Ishikawa (cell line): ENCODE measurements at regions not wholly inside any gene's neighbourhood (a gene's known extent, or its start where the extent isn't known, plus 50 kb on each side); places are given as distances from the start of the nearest gene placed in this dataset.

Source experiments
- CEBPB ChIP-seq: IDR thresholded peaks from 2 replicates; pipeline ENCODE4 v1.6.1; 2012
- CREB1 ChIP-seq: IDR thresholded peaks from 2 replicates; pipeline ENCODE4 v1.6.1; 2012; ENCODE audit warnings: low read depth
- EGR1 ChIP-seq: IDR thresholded peaks from 2 replicates; pipeline ENCODE4 v1.6.1; 2012
- EP300 ChIP-seq: IDR thresholded peaks from 2 replicates; pipeline ENCODE4 v1.6.1; 2012; ENCODE audit warnings: borderline replicate concordance
- FOXM1 ChIP-seq: IDR thresholded peaks from 2 replicates; pipeline ENCODE4 v1.6.1; 2012; ENCODE audit warnings: low read depth, borderline replicate concordance
- MAX ChIP-seq: IDR thresholded peaks from 2 replicates; pipeline ENCODE4 v1.6.1; 2012
- NFIC ChIP-seq: IDR thresholded peaks from 2 replicates; pipeline ENCODE4 v1.6.1; 2012
- RAD21 ChIP-seq: IDR thresholded peaks from 2 replicates; pipeline ENCODE4 v1.6.1; 2012; ENCODE audit warnings: low read depth
- REST ChIP-seq: IDR thresholded peaks from 2 replicates; pipeline ENCODE4 v1.6.1; 2012; ENCODE audit warnings: low read depth, mild to moderate bottlenecking
- TAF1 ChIP-seq: IDR thresholded peaks from 2 replicates; pipeline ENCODE4 v1.6.1; 2012; ENCODE audit warnings: low read depth, mild to moderate bottlenecking
- TCF12 ChIP-seq: IDR thresholded peaks from 2 replicates; pipeline ENCODE4 v1.6.1; 2012; ENCODE audit warnings: low read depth
- TEAD4 ChIP-seq: IDR thresholded peaks from 2 replicates; pipeline ENCODE4 v1.6.1; 2012
- USF1 ChIP-seq: IDR thresholded peaks from 2 replicates; pipeline ENCODE4 v1.6.1; 2012
- YY1 ChIP-seq: IDR thresholded peaks from 2 replicates; pipeline ENCODE4 v1.6.1; 2012; ENCODE audit warnings: low read depth
- ZBTB7A ChIP-seq: IDR thresholded peaks from 2 replicates; pipeline ENCODE4 v1.6.1; 2012; ENCODE audit warnings: low read depth

- TF ChIP-seq FOXM1 (no peak), CREB1 (no peak), ZBTB7A (no peak), TEAD4 (no peak), MAX (no peak), RAD21 (no peak)
Measured at GRCh38 chr4:37533286-37534033, 152.7 kb downstream of the RELL1 start.

GRCh38 chr4:37531151-37531550 is 155.0 kb downstream of the RELL1 start:
- TF ChIP-seq EGR1 (no peak), RAD21 (no peak), NFIC (no peak), TAF1 (no peak), YY1 (no peak), CEBPB (no peak)

- no peak for TF ChIP-seq TCF12
- no peak for TF ChIP-seq ZBTB7A
- TF ChIP-seq FOXM1, result no peak
- TF ChIP-seq MAX, result no peak
- TF ChIP-seq CREB1, result no peak
- no peak for TF ChIP-seq REST
- TF ChIP-seq TEAD4, result no peak
- TF ChIP-seq EP300, result no peak
- TF ChIP-seq CEBPB, result no peak
- no peak for TF ChIP-seq RAD21
- no peak for TF ChIP-seq TAF1
- no peak for TF ChIP-seq YY1
- no peak for TF ChIP-seq NFIC
- no peak for TF ChIP-seq USF1
- TF ChIP-seq EGR1, result no peak
Measured at GRCh38 chr4:37530451-37530850, 155.7 kb downstream of the RELL1 start.

GRCh38 chr4:37528166-37528885 is 157.8 kb downstream of the RELL1 start:
- TF ChIP-seq ZBTB7A (no peak), EP300 (no peak), CREB1 (no peak), TAF1 (no peak), MAX (no peak), USF1 (no peak), REST (no peak), CEBPB (no peak), YY1 (no peak), TCF12 (no peak), TEAD4 (no peak)

GRCh38 chr4:37524267-37524666 is 161.9 kb downstream of the RELL1 start:
- TF ChIP-seq EP300 (no peak), REST (no peak), ZBTB7A (no peak), NFIC (no peak), RAD21 (no peak), CREB1 (no peak), USF1 (no peak), TCF12 (no peak), MAX (no peak), TAF1 (no peak), FOXM1 (no peak), YY1 (no peak), CEBPB (no peak), TEAD4 (no peak), EGR1 (no peak)
